ENCODE measurements at regions not wholly inside any gene's neighbourhood (a gene's known extent, or its start where the extent isn't known, plus 50 kb on each side); places are given as distances from the start of the nearest gene placed in this dataset.

DNA sequence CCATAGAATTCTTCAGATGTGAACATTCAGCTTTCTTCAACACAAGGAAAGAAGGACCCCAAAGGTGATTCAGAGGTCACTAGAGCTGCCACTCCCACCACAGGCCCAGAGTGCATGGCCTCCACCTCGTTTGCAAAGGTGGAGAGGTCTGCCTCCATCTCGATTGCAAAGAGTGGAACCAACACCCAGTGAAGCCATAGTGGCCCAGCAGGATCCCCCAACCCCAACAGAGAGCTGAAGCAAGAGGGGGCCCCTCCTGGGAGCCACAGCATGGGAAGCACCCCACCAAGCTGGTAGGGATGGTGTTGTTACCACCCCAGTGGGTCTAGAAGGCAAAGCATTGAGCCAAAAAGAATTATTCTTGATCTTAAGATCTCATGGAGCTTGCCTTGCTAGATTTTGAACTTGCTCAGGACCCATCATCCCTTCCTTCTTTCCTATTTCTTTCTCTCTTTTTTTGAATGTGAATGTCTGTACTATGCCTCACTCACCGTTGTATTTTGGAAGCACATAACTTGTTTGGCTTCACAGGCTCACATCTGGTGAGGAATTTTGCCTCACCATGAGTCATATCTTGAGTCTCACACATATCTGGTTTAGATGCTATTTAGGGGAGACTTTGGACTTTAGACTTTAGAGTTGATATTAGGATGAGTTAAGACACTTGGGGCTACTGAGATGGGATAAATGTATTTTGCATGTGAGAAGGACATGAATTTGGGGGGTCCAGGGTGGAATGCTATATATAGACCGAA, 119.2 kb downstream of the ANKRD60 start:
- no peak for DNase-seq

DNA sequence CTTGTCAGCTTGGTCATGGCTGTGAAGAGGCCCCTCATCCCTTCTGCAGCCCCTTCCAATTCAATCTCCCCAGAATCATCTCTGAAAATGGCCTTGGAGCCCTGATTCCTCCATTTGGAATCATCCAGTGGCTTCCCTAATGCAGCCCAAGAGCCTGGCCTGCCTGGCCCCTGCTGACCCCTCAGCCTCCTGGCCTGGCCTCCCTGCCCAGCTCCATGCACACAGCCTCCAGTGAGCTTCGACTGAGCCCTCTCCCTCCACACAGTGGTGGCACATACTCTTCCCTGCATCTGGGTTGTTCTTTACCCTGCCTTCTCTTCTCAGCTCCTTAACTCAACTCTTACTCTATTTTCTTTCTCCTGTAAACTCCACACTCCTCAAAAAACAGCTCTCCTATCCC, 120.9 kb downstream of the ANKRD60 start:
- no peak for DNase-seq

DNA sequence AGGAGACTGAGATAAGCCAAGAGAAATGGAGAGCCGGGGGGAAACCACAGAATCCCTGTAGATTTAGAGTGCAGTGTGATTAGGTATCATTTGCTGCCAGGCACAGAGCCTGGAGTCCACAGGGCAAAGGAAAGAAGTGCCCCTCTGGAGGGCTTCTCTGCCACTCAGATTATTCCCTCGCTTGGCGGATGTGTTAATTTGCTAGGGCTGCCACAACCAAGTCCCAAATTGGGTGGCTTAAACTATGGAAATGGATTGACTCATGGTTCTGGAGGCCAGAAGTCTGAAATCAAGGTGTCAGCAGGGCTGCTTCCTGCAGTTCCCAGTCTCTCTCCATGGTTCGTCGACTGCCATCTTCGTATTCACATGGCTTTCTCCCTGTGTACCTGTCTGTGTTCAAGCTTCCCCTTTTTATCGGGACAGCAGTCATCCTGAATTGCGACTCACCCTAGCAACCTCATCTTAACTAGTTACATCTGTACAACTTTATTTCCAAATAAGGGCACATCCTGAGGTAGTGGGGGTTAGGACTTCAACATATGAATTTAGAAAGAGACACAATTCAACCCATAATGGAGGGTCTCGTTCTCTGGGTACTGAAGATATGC, 122.2 kb downstream of the ANKRD60 start:
- DNase-seq, result no peak

GRCh38 chr20:58103961-58104360, 124.5 kb downstream of the ANKRD60 start:
- DNase-seq, result no peak

DNA sequence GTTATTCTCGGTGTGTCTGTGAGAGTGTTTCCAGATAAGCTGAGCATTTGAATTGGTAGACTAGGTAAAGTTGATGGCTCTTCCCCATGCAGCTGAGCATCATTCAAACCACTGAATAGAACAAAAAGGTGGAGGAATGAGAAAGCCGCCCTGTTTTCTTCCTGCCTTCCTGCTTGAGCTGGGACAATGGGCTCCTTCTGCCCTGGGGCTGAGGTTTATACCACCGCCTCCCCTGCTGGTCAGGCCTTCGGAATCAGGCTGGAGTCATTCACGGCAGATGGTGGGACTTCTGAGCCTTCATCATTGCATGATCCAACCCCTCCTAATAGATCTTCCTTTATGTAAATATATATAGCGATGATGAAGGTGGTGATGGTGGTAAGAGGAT, 124.9 kb downstream of the ANKRD60 start:
- no peak for DNase-seq

GRCh38 chr20:58102744-58103516, 125.5 kb downstream of the ANKRD60 start:
- DNase-seq, result no peak

GRCh38 chr20:58102261-58102660, 126.2 kb downstream of the ANKRD60 start:
- DNase-seq, result no peak

DNA sequence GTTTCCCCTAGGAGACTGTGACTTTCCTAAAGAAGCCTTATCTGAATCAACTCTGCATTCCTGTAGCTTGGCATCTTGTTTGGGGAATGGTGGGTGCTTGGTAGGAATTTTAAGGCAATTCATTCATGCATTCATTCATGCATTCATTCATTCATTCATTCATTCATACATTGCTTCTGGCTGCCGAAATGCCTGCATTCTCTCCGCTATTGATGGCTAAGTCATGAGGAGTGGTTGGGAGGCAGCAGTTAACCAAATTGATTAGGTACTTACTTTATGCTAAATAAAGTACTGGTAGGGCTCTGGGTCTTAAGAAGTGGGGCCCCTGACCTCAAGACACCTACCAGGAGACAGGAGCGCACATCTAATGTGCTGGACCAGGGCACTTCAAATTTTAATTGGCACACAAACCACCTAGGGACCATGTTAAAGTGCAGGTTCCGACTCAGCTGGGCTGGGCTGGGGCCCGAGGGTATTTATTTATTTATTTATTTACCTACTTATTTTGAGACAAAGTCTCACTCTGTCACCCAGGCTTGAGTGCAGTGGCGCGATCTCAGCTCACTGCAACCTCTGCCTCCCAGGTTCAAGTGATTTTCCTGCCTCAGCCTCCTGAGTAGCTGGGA, 127.6 kb downstream of the ANKRD60 start:
- no peak for DNase-seq

GRCh38 chr20:58099956-58100730, 128.3 kb downstream of the ANKRD60 start:
- no peak for DNase-seq

DNA sequence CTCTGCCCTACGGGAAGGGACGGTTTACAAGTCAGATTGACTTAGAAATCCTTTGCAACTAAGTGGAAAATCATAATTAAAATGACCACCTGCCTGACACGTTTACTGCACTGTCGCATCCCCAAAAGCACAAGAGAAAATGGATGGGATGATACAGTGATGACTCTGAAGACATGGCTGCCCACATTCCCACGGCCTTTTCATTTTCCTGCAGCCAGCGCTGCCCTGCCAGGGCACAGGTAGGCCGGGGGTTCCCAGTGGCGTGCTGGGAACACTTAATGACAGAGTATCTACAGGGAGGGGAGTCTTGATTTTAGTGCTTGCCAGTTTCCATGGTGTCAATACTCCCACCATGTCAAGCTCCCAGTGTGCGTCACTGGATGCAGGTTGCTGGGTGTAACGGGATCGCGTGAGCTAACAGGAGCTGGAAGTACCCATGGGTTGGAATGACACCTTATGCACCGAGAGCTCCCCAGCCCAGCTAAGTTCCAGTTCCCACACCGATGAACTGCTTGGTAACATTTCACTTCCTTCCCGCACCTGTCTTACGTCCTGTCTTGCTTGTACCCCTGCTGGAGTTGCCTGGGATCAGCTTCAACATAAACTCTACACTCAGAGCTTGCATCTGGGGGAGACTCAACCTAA, 129.0 kb downstream of the ANKRD60 start:
- no peak for DNase-seq

DNA sequence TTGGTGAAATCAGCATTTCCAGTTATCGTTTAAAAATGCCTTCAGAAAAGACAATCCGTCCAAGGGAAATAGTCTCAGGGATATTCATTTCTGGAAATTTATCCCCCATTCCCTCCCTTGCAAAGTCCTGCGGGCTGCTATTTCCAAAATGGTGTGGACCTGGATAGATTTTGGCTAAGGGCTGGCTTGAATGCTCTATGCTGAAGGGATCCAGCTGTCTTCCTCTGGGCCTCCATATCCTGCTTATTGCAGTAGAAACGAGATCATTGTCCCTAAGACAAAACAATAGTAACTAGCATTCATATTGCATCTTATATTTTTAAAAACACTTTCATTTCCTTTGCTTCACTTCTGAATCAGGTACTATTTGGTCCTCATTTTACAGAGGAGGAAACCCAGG, 129.9 kb downstream of the ANKRD60 start:
- DNase-seq, result no peak

DNA sequence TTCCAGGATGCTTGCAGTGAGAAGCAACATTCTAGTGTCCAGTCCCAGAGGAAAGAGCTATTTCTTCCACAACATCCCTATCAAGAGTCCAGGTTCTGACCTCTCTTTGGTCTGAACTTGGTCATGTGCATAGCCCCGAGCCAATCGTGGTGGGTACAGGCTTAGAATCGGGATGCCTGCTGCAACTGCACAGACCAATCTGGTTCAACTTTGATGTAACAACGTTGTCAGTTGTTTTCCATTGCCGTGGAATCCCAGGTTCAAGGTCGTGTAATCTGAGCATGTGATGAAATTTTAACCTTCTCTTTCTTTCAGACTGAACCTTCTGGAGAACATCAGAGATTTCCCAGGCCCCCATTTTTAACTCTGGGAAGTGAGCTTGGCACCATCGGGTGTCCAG, 130.5 kb downstream of the ANKRD60 start:
- DNase-seq, result no peak

DNA sequence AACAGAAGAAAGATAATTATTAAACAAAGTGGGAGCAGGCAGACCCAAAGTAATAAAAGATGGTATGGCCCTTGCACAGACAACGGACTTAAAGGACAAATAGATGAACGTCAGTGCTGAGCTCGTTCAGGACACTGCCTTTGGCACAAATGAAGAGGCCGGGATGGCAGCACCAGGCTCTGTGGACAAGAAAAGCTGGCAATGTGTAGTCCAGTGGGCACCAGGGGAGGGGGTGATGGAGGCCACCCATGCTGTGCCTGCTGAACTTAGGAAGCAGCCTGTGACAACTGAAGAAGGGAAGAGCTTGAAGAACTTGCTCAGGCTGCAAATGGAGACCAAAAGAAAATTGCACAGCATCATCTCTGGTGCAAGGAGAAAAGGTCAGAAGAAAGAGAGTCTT, 131.0 kb downstream of the ANKRD60 start:
- DNase-seq, result no peak

DNA sequence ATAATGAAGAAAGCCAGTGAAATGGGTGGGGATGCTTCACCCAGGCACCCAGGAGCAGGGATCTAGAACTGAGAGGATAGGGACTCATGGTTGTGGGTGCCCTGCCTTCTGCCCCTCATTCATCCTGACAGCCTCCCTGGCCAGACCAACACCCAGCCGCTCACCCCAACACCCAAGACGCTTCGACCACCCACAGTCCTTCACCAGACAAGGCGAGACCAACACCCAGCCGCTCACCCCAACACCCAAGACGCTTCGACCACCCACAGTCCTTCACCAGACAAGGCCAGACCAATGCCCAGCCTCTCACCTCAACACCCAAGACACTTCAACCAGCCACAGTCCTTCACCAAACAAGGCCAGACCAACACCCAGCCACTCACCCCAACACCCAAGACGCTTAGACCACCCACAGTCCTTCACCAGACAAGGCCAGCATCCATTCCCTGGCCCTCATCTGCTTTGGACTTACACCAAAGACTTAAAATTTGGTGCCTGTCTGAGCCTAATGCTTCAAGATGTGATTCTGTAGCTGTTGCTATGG, 131.5 kb downstream of the ANKRD60 start:
- DNase-seq, result no peak

GRCh38 chr20:58094698-58095097, 133.8 kb downstream of the ANKRD60 start:
- DNase-seq, result no peak

DNA sequence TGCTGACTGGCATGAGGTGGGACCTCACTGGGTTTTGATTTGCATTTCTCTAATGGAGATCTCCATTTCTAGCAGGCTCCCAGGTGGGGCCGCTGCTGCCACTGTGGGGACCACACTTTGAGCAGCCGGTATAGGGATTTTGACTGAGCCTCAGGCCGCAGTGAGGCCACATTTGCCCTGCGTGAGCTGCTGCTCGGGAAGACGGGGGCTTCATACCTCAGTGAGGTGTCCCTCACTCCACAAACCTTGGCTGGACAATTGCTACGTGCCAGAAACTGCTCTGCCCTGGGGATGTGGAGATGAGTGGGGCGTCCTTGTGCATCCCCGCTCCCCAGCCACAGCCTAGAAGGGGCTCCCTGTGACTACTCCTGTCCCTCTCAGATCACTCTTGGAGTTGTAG, 134.3 kb downstream of the ANKRD60 start:
- DNase-seq, result no peak

DNA sequence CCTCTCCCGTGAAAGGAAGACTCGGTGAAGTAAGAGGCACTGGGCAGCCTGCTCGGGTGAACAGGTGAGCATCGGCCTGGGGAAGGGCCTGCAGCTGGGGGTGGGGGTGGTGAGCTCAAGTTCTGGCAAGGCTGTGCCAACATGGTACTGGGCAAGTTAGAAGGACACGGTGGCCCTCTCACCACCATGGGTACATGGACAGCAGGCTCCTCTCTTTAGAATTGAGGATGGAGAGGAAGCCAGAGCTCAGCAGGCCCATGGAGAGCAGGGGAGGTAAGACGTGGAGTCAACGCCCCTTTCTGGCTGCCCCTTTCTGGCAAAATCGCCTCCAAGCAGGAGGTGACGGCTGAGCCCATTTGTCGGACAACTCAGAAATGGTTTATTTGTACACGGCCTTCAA, 135.6 kb downstream of the ANKRD60 start:
- no peak for DNase-seq

GRCh38 chr20:58092353-58092752, 136.1 kb downstream of the ANKRD60 start:
- no peak for DNase-seq

- no peak for DNase-seq
These were observed 136.6 kb downstream of the ANKRD60 start for GRCh38 chr20:58091810-58092209.

DNA sequence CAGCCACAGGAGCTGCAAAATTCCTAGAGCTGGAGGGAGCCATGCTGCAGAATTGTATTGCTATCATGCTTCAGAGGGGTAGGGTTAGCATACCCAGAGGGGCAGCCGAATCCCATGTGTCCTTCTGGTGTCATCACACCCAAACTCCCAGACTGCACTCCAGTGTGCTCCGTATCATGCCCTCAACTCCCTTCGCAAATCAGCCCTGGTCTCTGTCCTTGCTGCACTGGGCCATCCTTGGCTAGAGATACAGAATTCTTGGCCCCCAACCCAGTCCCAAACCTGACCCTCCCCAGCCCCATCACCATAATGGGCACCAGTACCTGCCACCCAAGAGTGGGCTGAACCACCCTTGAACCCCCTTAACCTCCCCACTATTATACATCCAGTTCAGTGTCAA, 138.3 kb downstream of the ANKRD60 start:
- DNase-seq, result no peak

- DNase-seq, result no peak
These were observed 139.8 kb downstream of the ANKRD60 start for GRCh38 chr20:58088625-58089024.

DNA sequence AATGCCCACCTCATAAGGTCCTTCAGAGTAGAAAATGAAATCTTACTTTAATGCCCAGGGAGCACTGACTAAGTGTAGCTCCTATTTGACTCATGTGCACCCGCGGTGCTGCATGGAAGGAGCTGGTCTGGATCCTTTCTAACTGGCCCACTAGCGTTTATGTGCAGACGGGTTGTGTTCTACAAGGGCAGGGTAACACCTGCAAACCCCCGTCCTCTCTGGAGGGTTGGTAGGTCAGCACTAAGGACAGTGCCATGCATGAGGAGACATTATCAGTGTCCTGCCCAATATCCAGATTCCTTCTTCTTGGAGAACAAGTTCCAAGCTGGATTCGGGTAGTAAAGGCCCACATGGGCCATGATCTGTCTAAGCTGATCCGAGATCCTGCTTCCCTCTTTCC, 140.3 kb downstream of the ANKRD60 start:
- DNase-seq, result no peak
